B cell (primary cell): ENCODE measurements at regions not wholly inside any gene's neighbourhood (a gene's known extent, or its start where the extent isn't known, plus 50 kb on each side); places are given as distances from the start of the nearest gene placed in this dataset.

Experiments
- ATAC-seq: fragments of 200-7000 bp; cut with Tn5 transposase; one replicate; pipeline ENCODE4 v1.10.0; 2021; ENCODE audit warnings: low read depth, mild to moderate bottlenecking, moderate number of reproducible peaks, moderate library complexity
- CTCF ChIA-PET: fragments of 350-600 bp; sonication (Branson Sonifier 250); formaldehyde crosslinking; loops from one replicate; lab custom pipeline; 2021; ENCODE audit warnings: antibody characterized with exemption, inconsistent platforms; lab: Charles Lee
- POLR2A ChIA-PET: fragments of 350-600 bp; sonication (Branson Sonifier 250); formaldehyde crosslinking; loops from one replicate; lab custom pipeline; 2021; ENCODE audit warnings: antibody characterized with exemption; lab: Charles Lee
- DNase-seq: peaks from one replicate; pipeline ENCODE4 v3.0.0; 2013
- H2AFZ ChIP-seq: 2 replicates; pipeline ENCODE4 v1.6.1; 2012; ENCODE audit warnings: mild to moderate bottlenecking, low read depth, low read length; ENCODE audit not compliant: insufficient read depth, poor library complexity, severe bottlenecking
- H3K27ac ChIP-seq, 2 donors: 1 replicate in 1 of 2; 2 replicates in 1 of 2; pipeline ENCODE4 v1.5.1; 2012 to 2013; ENCODE audit warnings: low read length in 2 of 2, mild to moderate bottlenecking in 2 of 2, moderate library complexity in 1 of 2
- H3K27me3 ChIP-seq, 4 experiments: fragments of 200-600 bp in 1 of 4; sonication (generic) in 1 of 4; replicated peaks in 1 of 4; 1 replicate in 2 of 4; 2 replicates in 2 of 4; pipeline versions ENCODE4 v1.6.1 to v1.7.0; 2013 to 2016; ENCODE audit warnings: low read length in 3 of 4, mild to moderate bottlenecking in 2 of 4, mixed read lengths in 1 of 4, moderate library complexity in 1 of 4; ENCODE audit not compliant: insufficient read depth in 4 of 4, control insufficient read depth in 3 of 4; ENCODE audit errors: control extremely low read depth in 1 of 4
- H3K36me3 ChIP-seq, 2 experiments: replicated peaks in 1 of 2; 1 replicate in 1 of 2; 2 replicates in 1 of 2; pipeline versions ENCODE4 v1.6.1 to v1.7.1; 2013; ENCODE audit warnings: low read length in 1 of 2; ENCODE audit not compliant: insufficient read depth in 2 of 2, control insufficient read depth in 1 of 2; ENCODE audit errors: control extremely low read depth in 1 of 2, extremely low read depth in 1 of 2
- H3K4me1 ChIP-seq, 2 donors: fragments of 200-600 bp in 1 of 2; sonication (generic) in 1 of 2; 1 replicate in 1 of 2; 2 replicates in 1 of 2; pipeline versions ENCODE4 v1.5.1 to v1.6.1; 2013 to 2017; ENCODE audit warnings: low read length in 2 of 2; ENCODE audit not compliant: control insufficient read depth in 2 of 2, insufficient read depth in 2 of 2
- H3K4me2 ChIP-seq: replicated peaks from 2 replicates; pipeline ENCODE3; 2012; ENCODE audit warnings: mild to moderate bottlenecking, low read depth, low read length; ENCODE audit not compliant: poor library complexity, severe bottlenecking
- H3K4me3 ChIP-seq, 5 experiments: fragments of 200-600 bp in 1 of 5; sonication (generic) in 1 of 5; 1 replicate in 3 of 5; 2 replicates in 2 of 5; pipeline versions ENCODE4 v1.5.1 to v1.7.0; 2011 to 2016; ENCODE audit warnings: low read length in 4 of 5, mild to moderate bottlenecking in 4 of 5, low read depth in 2 of 5, control low read depth in 1 of 5, moderate library complexity in 1 of 5; ENCODE audit not compliant: insufficient read depth in 1 of 5; ENCODE audit errors: control extremely low read depth in 1 of 5, extremely low read depth in 1 of 5
- H3K79me2 ChIP-seq: fragments of 200-600 bp; sonication (generic); one replicate; pipeline ENCODE4 v1.6.0; 2016; ENCODE audit warnings: low read length; ENCODE audit not compliant: control insufficient read depth, insufficient read depth
- H3K9ac ChIP-seq: fragments of 200-600 bp; sonication (generic); 2 replicates; pipeline ENCODE4 v1.6.1; 2017; ENCODE audit warnings: mild to moderate bottlenecking, low read length, moderate library complexity
- H3K9me3 ChIP-seq, 3 donors: one replicate each; pipeline versions ENCODE4 v1.6.1 to v1.7.1; 2013; ENCODE audit warnings: low read length in 2 of 3; ENCODE audit not compliant: control insufficient read depth in 2 of 3, insufficient read depth in 1 of 3; ENCODE audit errors: control extremely low read depth in 1 of 3
- H4K20me1 ChIP-seq: 2 replicates; pipeline ENCODE4 v1.6.0; 2012; ENCODE audit warnings: mild to moderate bottlenecking, low read length; ENCODE audit not compliant: insufficient read depth, control insufficient read depth, poor library complexity, severe bottlenecking
- H3K27ac Mint-ChIP-seq: one replicate; pipeline ENCODE4 v1.8.0; 2021; ENCODE audit warnings: mixed read lengths
- H3K27me3 Mint-ChIP-seq: one replicate; pipeline ENCODE4 v1.8.0; 2021; ENCODE audit warnings: mixed read lengths
- H3K4me1 Mint-ChIP-seq: one replicate; pipeline ENCODE4 v1.8.0; 2021; ENCODE audit warnings: mixed read lengths
- H3K4me3 Mint-ChIP-seq: one replicate; pipeline ENCODE4 v1.8.0; 2021; ENCODE audit warnings: mixed read lengths
- H3K9me3 Mint-ChIP-seq: one replicate; pipeline ENCODE4 v1.8.0; 2022; ENCODE audit warnings: mixed read lengths; ENCODE audit not compliant: insufficient read depth
- EZH2 ChIP-seq: IDR thresholded peaks from 2 replicates; pipeline ENCODE4 v1.6.1; 2012; ENCODE audit warnings: borderline replicate concordance, low read depth, mild to moderate bottlenecking, moderate library complexity, low read length; ENCODE audit not compliant: insufficient read depth, poor library complexity, severe bottlenecking
- WGBS: methylation state at CpG from one replicate; pipeline ENCODE4 v1.1.5; 2013; ENCODE audit warnings: missing lambda C conversion rate; ENCODE audit not compliant: insufficient coverage; 5-methylcytosine and 5-hydroxymethylcytosine counted together
- intact Hi-C: fragments of 100-400 bp; cut with micrococcal nuclease; formaldehyde crosslinking; loops from one replicate; pipeline ENCODE4 v1.10.0; 2022
- TF ChIP-seq, protein P1 (sequence below): fragments of 200-600 bp; IDR thresholded peaks from one replicate; pipeline ENCODE4 v1.8.0; 2022; ENCODE audit warnings: antibody characterized with exemption, mild to moderate bottlenecking

DNA sequence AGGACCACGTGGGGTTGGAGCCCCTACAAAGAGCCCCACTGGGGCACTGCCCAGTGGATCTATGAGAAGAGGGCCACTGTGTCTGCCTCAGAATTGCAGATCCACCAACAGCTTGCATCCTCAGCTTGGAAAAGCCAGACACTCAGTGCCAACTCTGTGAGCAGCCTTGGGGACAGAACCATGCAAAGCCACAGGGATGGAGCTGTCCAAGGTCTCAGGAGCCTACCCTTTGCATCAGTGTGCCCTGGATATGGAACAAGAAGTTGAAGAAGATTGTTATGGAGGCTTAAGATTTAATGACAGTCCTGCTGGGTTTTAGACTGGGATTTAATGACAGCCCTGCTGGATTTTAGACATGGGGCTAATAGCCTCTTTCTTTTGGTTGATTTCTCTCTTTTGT lies 1670.9 kb downstream of the PLA2G4A start:
- Histone ChIP-seq H3K27me3 (no peaks in the 10 kb centered on the region), H3K79me2 (no peaks in the 10 kb centered on the region), H2AFZ (no peak overlapping the region), H3K9ac (no peak overlapping the region), H3K4me2 (no peak overlapping the region), H3K9me3 (peaks cover 0 to 9% (median 3%) of the 10 kb centered on the region in 3 donors), H3K27ac (no peak overlapping the region), H3K36me3 (no peaks in the 10 kb centered on the region), H3K4me3 (no peak overlapping the region), H4K20me1 (no peaks in the 10 kb centered on the region), H3K4me1 (no peaks in the 10 kb centered on the region)
- no peaks in the 10 kb centered on the region for H3K9me3 Mint-ChIP-seq
- H3K4me1 Mint-ChIP-seq = no peaks in the 10 kb centered on the region
- WGBS = 40% methylated on average over 1 of the region's 1 CpG
- no peaks in the 10 kb centered on the region for H3K27me3 Mint-ChIP-seq
- ChIA-PET CTCF (no interaction called here), POLR2A (no interaction called here)
- intact Hi-C loops = no loop called here
- DNase-seq (no peak), ATAC-seq (no peak)
- no peak overlapping the region for H3K27ac Mint-ChIP-seq
- TF ChIP-seq, protein P1, sequence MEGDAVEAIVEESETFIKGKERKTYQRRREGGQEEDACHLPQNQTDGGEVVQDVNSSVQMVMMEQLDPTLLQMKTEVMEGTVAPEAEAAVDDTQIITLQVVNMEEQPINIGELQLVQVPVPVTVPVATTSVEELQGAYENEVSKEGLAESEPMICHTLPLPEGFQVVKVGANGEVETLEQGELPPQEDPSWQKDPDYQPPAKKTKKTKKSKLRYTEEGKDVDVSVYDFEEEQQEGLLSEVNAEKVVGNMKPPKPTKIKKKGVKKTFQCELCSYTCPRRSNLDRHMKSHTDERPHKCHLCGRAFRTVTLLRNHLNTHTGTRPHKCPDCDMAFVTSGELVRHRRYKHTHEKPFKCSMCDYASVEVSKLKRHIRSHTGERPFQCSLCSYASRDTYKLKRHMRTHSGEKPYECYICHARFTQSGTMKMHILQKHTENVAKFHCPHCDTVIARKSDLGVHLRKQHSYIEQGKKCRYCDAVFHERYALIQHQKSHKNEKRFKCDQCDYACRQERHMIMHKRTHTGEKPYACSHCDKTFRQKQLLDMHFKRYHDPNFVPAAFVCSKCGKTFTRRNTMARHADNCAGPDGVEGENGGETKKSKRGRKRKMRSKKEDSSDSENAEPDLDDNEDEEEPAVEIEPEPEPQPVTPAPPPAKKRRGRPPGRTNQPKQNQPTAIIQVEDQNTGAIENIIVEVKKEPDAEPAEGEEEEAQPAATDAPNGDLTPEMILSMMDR = no peak
- no peak for TF ChIP-seq EZH2
- H3K4me3 Mint-ChIP-seq = no peak overlapping the region

DNA sequence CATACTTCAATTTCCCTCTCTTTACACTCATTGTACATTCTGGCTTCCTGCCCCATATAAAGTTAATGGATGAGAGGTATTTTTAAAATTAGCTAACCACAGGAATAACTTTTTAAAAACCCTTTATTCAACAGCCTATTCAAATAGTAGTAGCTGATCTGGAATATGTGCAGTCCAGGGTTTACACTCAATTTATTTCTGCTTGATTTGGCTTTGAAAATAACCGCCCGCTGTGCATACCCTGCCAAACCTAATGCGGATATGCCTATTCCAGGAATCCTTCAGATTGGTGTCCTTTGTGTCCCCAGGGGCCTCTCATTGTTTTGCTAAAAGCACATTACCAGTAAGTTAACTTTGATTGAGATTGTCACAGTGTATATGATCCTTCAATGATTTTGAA lies 1686.2 kb downstream of the PLA2G4A start:
- H3K9ac ChIP-seq = no peak overlapping the region
- ATAC-seq = no peak
- no peaks in the 10 kb centered on the region for H3K4me1 ChIP-seq
- DNase-seq = no peak
- H3K9me3 Mint-ChIP-seq = no peaks in the 10 kb centered on the region
- H3K79me2 ChIP-seq = no peaks in the 10 kb centered on the region
- WGBS = 81% methylated on average over 3 of the region's 3 CpGs
- H4K20me1 ChIP-seq = no peaks in the 10 kb centered on the region
- no peak overlapping the region for H3K4me2 ChIP-seq
- intact Hi-C loops = no loop called here
- ChIA-PET POLR2A (no interaction called here), CTCF (no interaction called here)
- no peaks in the 10 kb centered on the region for H3K27me3 ChIP-seq
- TF ChIP-seq, protein P1 = no peak
- no peak for TF ChIP-seq EZH2
- no peak overlapping the region for H3K4me3 Mint-ChIP-seq
- no peaks in the 10 kb centered on the region for H3K4me1 Mint-ChIP-seq
- H3K27me3 Mint-ChIP-seq = no peaks in the 10 kb centered on the region
- peaks cover 0 to 4% (median 0%) of the 10 kb centered on the region in 3 donors for H3K9me3 ChIP-seq
- H3K27ac Mint-ChIP-seq = no peak overlapping the region
- H3K27ac ChIP-seq = no peak overlapping the region
- no peak overlapping the region for H2AFZ ChIP-seq
- H3K36me3 ChIP-seq = no peaks in the 10 kb centered on the region
- no peak overlapping the region for H3K4me3 ChIP-seq
